Stomach (tissue), 4 donors: ENCODE measurements at regions not wholly inside any gene's neighbourhood (a gene's known extent, or its start where the extent isn't known, plus 50 kb on each side); places are given as distances from the start of the nearest gene placed in this dataset.

ENCODE experiments used
- CTCF ChIP-seq, 7 experiments: fragments of 450-650 bp in 4 of 7; fragments of 200-600 bp in 3 of 7; sonication (generic) in 3 of 7; IDR thresholded peaks; one replicate each; pipeline ENCODE4 v1.5.1; 2016 to 2019; ENCODE audit warnings: antibody characterized with exemption in 7 of 7, control low read depth in 2 of 7, mild to moderate bottlenecking in 1 of 7
- EP300 ChIP-seq: sonication (generic); formaldehyde crosslinking; IDR thresholded peaks from one replicate; pipeline ENCODE4 v1.6.1; 2017; ENCODE audit warnings: antibody characterized with exemption
- POLR2A ChIP-seq, 4 donors: fragments of 450-650 bp; IDR thresholded peaks; one replicate each; pipeline ENCODE4 v1.6.1; 2016; ENCODE audit warnings: antibody characterized with exemption in 4 of 4, control low read depth in 2 of 4, mild to moderate bottlenecking in 1 of 4, moderate library complexity in 1 of 4
- POLR2AphosphoS5 ChIP-seq, 3 donors: sonication (generic); formaldehyde crosslinking; IDR thresholded peaks; one replicate each; pipeline ENCODE4 v1.6.1; 2016; ENCODE audit warnings: antibody characterized with exemption in 3 of 3

GRCh38 chr14:62071039-62071438, 308.8 kb downstream of the SNAPC1 start:
- TF ChIP-seq CTCF (IDR thresholded peaks at IDR 0.05) (no peak), POLR2A (IDR thresholded peaks at IDR 0.05) (no peak), POLR2AphosphoS5 (IDR thresholded peaks at IDR 0.05) (no peak), EP300 (no peak)
